Suprapubic skin (tissue), 4 donors: ENCODE measurements at regions not wholly inside any gene's neighbourhood (a gene's known extent, or its start where the extent isn't known, plus 50 kb on each side); places are given as distances from the start of the nearest gene placed in this dataset.

Experiments
- DNase-seq, 2 donors: peaks; one replicate each; pipeline ENCODE4 v3.0.0-alpha.2; 2019; ENCODE audit warnings: low spot score in 2 of 2
- H3K27ac ChIP-seq: fragments of 200-600 bp; sonication (generic); one replicate; pipeline ENCODE4 v1.5.1; 2019
- H3K27me3 ChIP-seq: fragments of 200-600 bp; sonication (generic); one replicate; pipeline ENCODE4 v1.5.1; 2019
- H3K36me3 ChIP-seq: fragments of 200-600 bp; sonication (generic); one replicate; pipeline ENCODE4 v1.5.1; 2019
- H3K4me1 ChIP-seq: fragments of 200-600 bp; sonication (generic); one replicate; pipeline ENCODE4 v1.5.1; 2019
- H3K4me3 ChIP-seq: fragments of 200-600 bp; sonication (generic); one replicate; pipeline ENCODE4 v1.5.1; 2019; ENCODE audit warnings: mild to moderate bottlenecking
- H3K9me3 ChIP-seq: fragments of 200-600 bp; sonication (generic); one replicate; pipeline ENCODE4 v1.5.1; 2019
- EP300 ChIP-seq: sonication (generic); formaldehyde crosslinking; IDR thresholded peaks from one replicate; pipeline ENCODE4 v1.6.1; 2017; ENCODE audit warnings: antibody characterized with exemption
- POLR2A ChIP-seq, 2 donors: fragments of 450-650 bp; IDR thresholded peaks; one replicate each; pipeline ENCODE4 v1.6.1; 2017; ENCODE audit warnings: antibody characterized with exemption in 2 of 2, mild to moderate bottlenecking in 2 of 2, moderate library complexity in 2 of 2
- POLR2AphosphoS5 ChIP-seq, 3 donors: sonication (generic); formaldehyde crosslinking; IDR thresholded peaks; one replicate each; pipeline ENCODE4 v1.6.1; 2017; ENCODE audit warnings: antibody characterized with exemption in 3 of 3
- WGBS: methylation state at CpG from one replicate; pipeline ENCODE4 v1.1.5; 2018; 5-methylcytosine and 5-hydroxymethylcytosine counted together
- TF ChIP-seq, protein P1 (sequence below), 2 donors: fragments of 200-600 bp in 1 of 2; fragments of 450-650 bp in 1 of 2; sonication (generic) in 1 of 2; IDR thresholded peaks; one replicate each; pipeline ENCODE4 v1.5.1; 2016 to 2019; ENCODE audit warnings: antibody characterized with exemption in 2 of 2, mild to moderate bottlenecking in 1 of 2, moderate library complexity in 1 of 2

DNA sequence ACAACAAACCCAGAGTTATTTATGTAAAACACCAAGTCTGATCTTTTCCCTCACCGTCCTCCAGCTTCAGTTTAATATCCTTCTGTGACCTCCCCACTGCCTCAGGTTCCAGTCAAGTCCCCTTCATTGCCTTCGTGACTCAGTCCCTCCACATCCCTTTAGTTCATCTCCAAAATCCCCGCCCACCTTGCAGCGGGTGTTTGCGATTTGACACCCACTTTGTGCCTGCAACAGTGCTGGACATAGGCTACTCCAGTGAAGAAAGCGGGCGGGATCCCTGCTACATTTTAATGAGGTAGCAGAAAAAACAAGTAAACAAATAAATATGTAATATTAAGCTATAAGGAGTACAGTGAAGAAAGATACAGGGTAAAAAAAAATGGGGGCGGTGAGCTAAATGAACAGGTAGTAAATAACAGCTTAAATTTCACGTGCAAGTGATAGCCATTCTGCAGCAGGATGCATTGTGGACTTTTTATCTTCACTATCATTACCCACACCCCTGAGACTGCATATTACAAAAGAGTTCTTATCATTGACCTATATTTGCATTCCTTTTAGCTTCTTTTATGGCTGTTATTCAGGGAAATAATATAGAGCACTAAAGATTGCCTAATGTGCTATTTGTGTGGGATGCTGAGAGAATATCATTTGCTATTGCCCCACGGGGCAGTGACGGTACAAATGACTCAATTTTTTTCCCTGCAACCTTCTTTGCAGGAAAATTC, 222.8 kb upstream of the NUDT4 start:
- H3K36me3 ChIP-seq = no peaks in the 10 kb centered on the region
- 74% methylated on average over 11 of the region's 11 CpGs for WGBS
- DNase-seq = no peak
- TF ChIP-seq, protein P1, sequence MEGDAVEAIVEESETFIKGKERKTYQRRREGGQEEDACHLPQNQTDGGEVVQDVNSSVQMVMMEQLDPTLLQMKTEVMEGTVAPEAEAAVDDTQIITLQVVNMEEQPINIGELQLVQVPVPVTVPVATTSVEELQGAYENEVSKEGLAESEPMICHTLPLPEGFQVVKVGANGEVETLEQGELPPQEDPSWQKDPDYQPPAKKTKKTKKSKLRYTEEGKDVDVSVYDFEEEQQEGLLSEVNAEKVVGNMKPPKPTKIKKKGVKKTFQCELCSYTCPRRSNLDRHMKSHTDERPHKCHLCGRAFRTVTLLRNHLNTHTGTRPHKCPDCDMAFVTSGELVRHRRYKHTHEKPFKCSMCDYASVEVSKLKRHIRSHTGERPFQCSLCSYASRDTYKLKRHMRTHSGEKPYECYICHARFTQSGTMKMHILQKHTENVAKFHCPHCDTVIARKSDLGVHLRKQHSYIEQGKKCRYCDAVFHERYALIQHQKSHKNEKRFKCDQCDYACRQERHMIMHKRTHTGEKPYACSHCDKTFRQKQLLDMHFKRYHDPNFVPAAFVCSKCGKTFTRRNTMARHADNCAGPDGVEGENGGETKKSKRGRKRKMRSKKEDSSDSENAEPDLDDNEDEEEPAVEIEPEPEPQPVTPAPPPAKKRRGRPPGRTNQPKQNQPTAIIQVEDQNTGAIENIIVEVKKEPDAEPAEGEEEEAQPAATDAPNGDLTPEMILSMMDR (IDR thresholded peaks at IDR 0.05) = no peak
- TF ChIP-seq POLR2A (IDR thresholded peaks at IDR 0.05) (no peak), EP300 (no peak)
- no peak overlapping the region for H3K4me3 ChIP-seq
- no peaks in the 10 kb centered on the region for H3K9me3 ChIP-seq
- no peaks in the 10 kb centered on the region for H3K27me3 ChIP-seq
- H3K4me1 ChIP-seq = peaks cover 19% of the 10 kb centered on the region
- no peak overlapping the region for H3K27ac ChIP-seq

DNA sequence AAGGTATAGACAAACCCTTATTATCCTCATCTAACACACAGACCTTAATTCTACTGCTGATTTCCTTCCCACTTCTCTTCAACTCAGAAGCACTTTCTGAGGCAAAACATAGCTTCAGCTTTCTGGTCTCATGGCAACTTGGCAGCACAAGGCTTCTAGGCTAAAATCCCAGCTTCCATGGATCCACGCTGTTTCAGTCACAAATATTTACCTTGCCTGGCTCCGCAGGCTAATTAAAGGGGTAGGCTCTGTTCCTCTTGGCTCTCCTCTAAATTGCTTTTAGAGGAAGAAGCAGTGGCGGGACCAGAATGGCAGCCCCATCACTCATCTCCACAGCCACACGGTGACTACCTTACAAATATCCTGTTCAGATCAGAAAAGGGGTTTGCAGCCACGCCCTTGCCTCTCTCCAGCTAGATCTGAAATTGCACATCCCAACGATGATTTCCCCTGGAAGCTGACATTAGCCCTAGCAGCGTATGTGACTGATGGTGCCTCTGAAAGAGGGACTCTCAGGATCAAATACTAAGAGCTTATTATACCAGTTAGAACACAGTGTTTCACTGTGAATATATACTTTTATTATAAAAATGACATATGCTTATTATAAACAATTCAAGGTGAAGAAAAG, 221.5 kb upstream of the NUDT4 start:
- TF ChIP-seq POLR2AphosphoS5 (IDR thresholded peaks at IDR 0.05) (no peak), POLR2A (IDR thresholded peaks at IDR 0.05) (no peak), EP300 (no peak)
- TF ChIP-seq, protein P1 (IDR thresholded peaks at IDR 0.05) = no peak
- H3K27me3 ChIP-seq = no peaks in the 10 kb centered on the region
- no peak overlapping the region for H3K4me3 ChIP-seq
- peaks cover 19% of the 10 kb centered on the region for H3K4me1 ChIP-seq
- DNase-seq = no peak
- WGBS = 33% methylated on average over 7 of the region's 7 CpGs
- H3K9me3 ChIP-seq = no peaks in the 10 kb centered on the region
- H3K27ac ChIP-seq = no peak overlapping the region
- H3K36me3 ChIP-seq = no peaks in the 10 kb centered on the region

DNA sequence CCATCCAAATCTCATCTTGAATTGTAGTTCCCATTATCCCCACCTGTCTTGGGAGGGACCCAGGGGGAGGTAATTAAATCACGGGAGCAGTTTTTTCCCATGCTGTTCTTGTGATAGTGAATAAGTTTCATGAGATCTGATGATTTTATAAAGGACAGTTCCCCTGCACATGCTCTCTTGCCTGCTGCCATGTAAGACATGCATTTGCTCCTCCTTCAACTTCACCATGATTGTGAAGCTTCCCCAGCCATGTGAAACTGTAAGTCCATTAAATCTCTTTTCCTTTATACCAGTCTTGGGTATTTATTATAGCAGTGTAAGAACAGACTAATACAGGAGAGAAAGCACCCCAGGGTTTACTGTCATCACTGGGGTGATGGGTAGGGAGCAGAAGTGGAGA, 220.4 kb upstream of the NUDT4 start:
- no peak overlapping the region for H3K27ac ChIP-seq
- DNase-seq = no peak
- no peak overlapping the region for H3K4me3 ChIP-seq
- no peaks in the 10 kb centered on the region for H3K9me3 ChIP-seq
- no peaks in the 10 kb centered on the region for H3K27me3 ChIP-seq
- 96% methylated on average over 1 of the region's 1 CpG for WGBS
- TF ChIP-seq POLR2A (IDR thresholded peaks at IDR 0.05) (no peak), EP300 (no peak), POLR2AphosphoS5 (IDR thresholded peaks at IDR 0.05) (no peak)
- TF ChIP-seq, protein P1 (IDR thresholded peaks at IDR 0.05) = no peak
- H3K4me1 ChIP-seq = peaks cover 19% of the 10 kb centered on the region
- no peaks in the 10 kb centered on the region for H3K36me3 ChIP-seq

DNA sequence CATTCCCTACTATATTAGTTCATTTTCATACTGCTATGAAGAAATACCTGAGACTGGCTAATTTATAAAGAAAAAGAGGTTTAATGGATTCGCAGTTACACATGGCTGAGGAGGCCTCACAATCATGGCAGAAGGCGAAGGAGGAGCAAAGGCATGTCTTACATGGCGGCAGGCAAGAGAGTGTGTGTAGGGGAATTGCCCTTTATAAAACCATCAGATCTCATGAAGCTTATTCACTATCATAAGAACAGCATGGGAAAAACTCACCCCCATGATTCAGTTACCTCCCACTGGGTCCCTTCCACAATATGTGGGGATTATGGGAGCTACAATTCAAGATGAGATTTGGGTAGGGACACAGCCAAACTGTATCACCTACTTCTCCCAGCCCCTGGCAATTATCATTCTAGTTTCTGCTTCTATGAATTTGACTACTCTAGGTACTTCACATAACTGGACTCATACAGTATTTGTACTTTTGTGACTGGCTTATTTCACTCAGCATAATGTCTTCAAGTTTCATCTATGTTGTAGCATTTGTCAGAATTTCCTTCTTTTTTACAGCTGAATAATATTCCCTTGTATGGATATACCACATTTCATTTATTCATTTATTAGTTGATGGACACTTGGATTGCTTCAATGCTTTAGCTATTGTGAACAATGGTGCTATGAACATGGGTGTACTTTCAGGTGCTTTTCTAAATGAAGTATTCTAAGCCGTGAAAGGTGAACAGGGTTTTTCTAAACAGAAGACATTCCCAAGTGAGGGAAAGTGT, 219.5 kb upstream of the NUDT4 start:
- no peak for DNase-seq
- no peaks in the 10 kb centered on the region for H3K9me3 ChIP-seq

More for the DNA sequence above, 219.5 kb upstream of the NUDT4 start:
- TF ChIP-seq, protein P1 (IDR thresholded peaks at IDR 0.05) = no peak
- no peak for TF ChIP-seq EP300
- TF ChIP-seq POLR2AphosphoS5 (IDR thresholded peaks at IDR 0.05) = no peak
- no peak for TF ChIP-seq POLR2A (IDR thresholded peaks at IDR 0.05)
- Histone ChIP-seq H3K27ac (no peak overlapping the region), H3K36me3 (no peaks in the 10 kb centered on the region), H3K4me1 (peaks cover 19% of the 10 kb centered on the region), H3K4me3 (no peak overlapping the region), H3K27me3 (no peaks in the 10 kb centered on the region)
- WGBS = 96% methylated on average over 4 of the region's 4 CpGs
